Liver (tissue), 8 donors: ENCODE measurements at regions not wholly inside any gene's neighbourhood (a gene's known extent, or its start where the extent isn't known, plus 50 kb on each side); places are given as distances from the start of the nearest gene placed in this dataset.

Experiments
- DNase-seq: peaks from one replicate; pipeline ENCODE4 v3.0.0-alpha.2; 2017; ENCODE audit warnings: low spot score
- H3K27ac ChIP-seq, 2 donors: one replicate each; pipeline ENCODE4 v1.7.0; 2013; ENCODE audit warnings: inconsistent platforms in 2 of 2, low read length in 2 of 2, control low read depth in 1 of 2, low read depth in 1 of 2, mild to moderate bottlenecking in 1 of 2
- H3K27me3 ChIP-seq, 4 donors: one replicate each; pipeline versions ENCODE4 v1.6.1 to v1.7.0; 2013; ENCODE audit warnings: low read length in 3 of 4, inconsistent platforms in 1 of 4, mild to moderate bottlenecking in 1 of 4, moderate library complexity in 1 of 4; ENCODE audit not compliant: control insufficient read depth in 4 of 4, insufficient read depth in 4 of 4
- H3K36me3 ChIP-seq, 4 donors: one replicate each; pipeline versions ENCODE4 v1.6.1 to v1.7.0; 2013; ENCODE audit warnings: low read length in 3 of 4, mild to moderate bottlenecking in 3 of 4, low read depth in 1 of 4, moderate library complexity in 1 of 4; ENCODE audit not compliant: control insufficient read depth in 4 of 4, insufficient read depth in 3 of 4
- H3K4me1 ChIP-seq, 4 donors: one replicate each; pipeline versions ENCODE4 v1.6.1 to v1.7.0; 2013; ENCODE audit warnings: low read length in 3 of 4, mild to moderate bottlenecking in 3 of 4, moderate library complexity in 1 of 4; ENCODE audit not compliant: control insufficient read depth in 4 of 4, insufficient read depth in 4 of 4
- H3K4me3 ChIP-seq, 3 donors: one replicate each; pipeline versions ENCODE4 v1.6.1 to v1.7.0; 2013; ENCODE audit warnings: low read length in 3 of 3, control low read depth in 1 of 3, low read depth in 1 of 3, mild to moderate bottlenecking in 1 of 3
- H3K9ac ChIP-seq, 2 donors: one replicate each; pipeline ENCODE4 v1.7.0; 2013; ENCODE audit warnings: low read length in 2 of 2, mild to moderate bottlenecking in 2 of 2, moderate library complexity in 2 of 2, control low read depth in 1 of 2, low read depth in 1 of 2
- H3K9me3 ChIP-seq, 4 donors: one replicate each; pipeline versions ENCODE4 v1.6.1 to v1.7.0; 2013; ENCODE audit warnings: low read length in 3 of 4; ENCODE audit not compliant: control insufficient read depth in 4 of 4
- EGR1 ChIP-seq, 2 donors: IDR thresholded peaks; 2 replicates each; pipeline ENCODE4 v1.6.1; 2016 to 2018; ENCODE audit warnings: antibody characterized with exemption in 2 of 2, low read depth in 2 of 2
- FOXA1 ChIP-seq: IDR thresholded peaks from 2 replicates; pipeline ENCODE4 v1.6.1; 2016; ENCODE audit warnings: antibody characterized with exemption
- FOXA2 ChIP-seq: IDR thresholded peaks from 2 replicates; pipeline ENCODE4 v1.6.1; 2016; ENCODE audit warnings: antibody characterized with exemption
- GABPA ChIP-seq, 2 donors: IDR thresholded peaks in 1 of 2; conservative IDR thresholded peaks in 1 of 2; 2 replicates each; pipeline ENCODE4 v1.6.1; 2016; ENCODE audit warnings: antibody characterized with exemption in 2 of 2, mild to moderate bottlenecking in 1 of 2, moderate library complexity in 1 of 2
- HNF4A ChIP-seq, 2 donors: conservative IDR thresholded peaks; 2 replicates each; pipeline ENCODE4 v1.6.1; 2016; ENCODE audit warnings: antibody characterized with exemption in 2 of 2, mild to moderate bottlenecking in 2 of 2
- HNF4G ChIP-seq: IDR thresholded peaks from 2 replicates; pipeline ENCODE4 v1.6.1; 2016; ENCODE audit warnings: antibody characterized with exemption
- JUND ChIP-seq, 2 donors: IDR thresholded peaks; 2 replicates each; pipeline ENCODE4 v1.6.1; 2016; ENCODE audit warnings: antibody characterized with exemption in 2 of 2
- NR2F2 ChIP-seq: IDR thresholded peaks from 2 replicates; pipeline ENCODE4 v1.6.1; 2016; ENCODE audit warnings: antibody characterized with exemption
- RAD21 ChIP-seq, 2 donors: IDR thresholded peaks; 2 replicates each; pipeline ENCODE4 v1.6.1; 2016; ENCODE audit warnings: antibody characterized with exemption in 2 of 2, mild to moderate bottlenecking in 2 of 2
- RXRA ChIP-seq, 2 donors: IDR thresholded peaks; 2 replicates each; pipeline ENCODE4 v1.6.1; 2017 to 2018; ENCODE audit warnings: antibody characterized with exemption in 2 of 2, mild to moderate bottlenecking in 1 of 2
- SP1 ChIP-seq: IDR thresholded peaks from 2 replicates; pipeline ENCODE4 v1.6.1; 2018; ENCODE audit warnings: antibody characterized with exemption, mild to moderate bottlenecking
- TAF1 ChIP-seq: conservative IDR thresholded peaks from 2 replicates; pipeline ENCODE4 v1.6.1; 2016; ENCODE audit warnings: antibody characterized with exemption, mild to moderate bottlenecking
- YY1 ChIP-seq: IDR thresholded peaks from 2 replicates; pipeline ENCODE4 v1.6.1; 2016; ENCODE audit warnings: antibody characterized with exemption, mild to moderate bottlenecking
- WGBS: extraction: QIAGEN DNeasy Blood & Tissue Kit; methylation state at CpG from one replicate; pipeline ENCODE4 v1.1.7; 2013; 5-methylcytosine and 5-hydroxymethylcytosine counted together
- TF ChIP-seq, protein P1 (sequence below): IDR thresholded peaks from 2 replicates; pipeline ENCODE4 v1.6.1; 2016; ENCODE audit warnings: antibody characterized with exemption
- TF ChIP-seq, protein P2 (sequence below): IDR thresholded peaks from 2 replicates; pipeline ENCODE4 v1.6.1; 2016; ENCODE audit warnings: antibody characterized with exemption
- TF ChIP-seq, protein P3 (sequence below): IDR thresholded peaks from 2 replicates; pipeline ENCODE4 v1.6.1; 2016; ENCODE audit warnings: antibody characterized with exemption, mild to moderate bottlenecking
- TF ChIP-seq, protein P4 (sequence below): IDR thresholded peaks from 2 replicates; pipeline ENCODE4 v1.6.1; 2016; ENCODE audit warnings: antibody characterized with exemption
- TF ChIP-seq, protein P5 (sequence below): fragments of 150-350 bp; IDR thresholded peaks from 2 replicates; pipeline ENCODE4 v1.5.1; 2017; ENCODE audit warnings: improper control_type of control experiment, low read depth, low read length; ENCODE audit not compliant: missing input control
- donor health status: healthy.
- donor health status: healthy.
- donor health status: healthy.
- donor health status: healthy.
- donor health status: healthy.

DNA sequence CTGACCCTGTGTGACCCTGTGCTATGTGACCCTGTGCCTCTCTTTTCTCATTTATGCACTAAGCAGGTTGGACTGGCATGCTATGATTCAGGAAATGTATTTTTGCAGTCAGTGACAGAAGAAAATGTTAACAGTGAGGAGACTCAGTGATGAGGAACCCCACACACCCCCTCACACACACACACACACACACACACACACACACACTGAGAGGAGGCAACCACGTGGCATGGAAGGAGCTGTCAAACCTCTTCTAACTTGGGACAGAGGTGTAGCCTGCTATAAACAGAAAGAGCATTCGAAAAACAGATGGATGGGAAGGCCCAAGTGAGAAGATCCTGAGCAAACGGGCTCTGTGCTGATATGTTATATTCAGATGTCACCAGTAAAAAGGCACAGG lies 57.9 kb upstream of the GRIA1 start:
- Histone ChIP-seq H3K4me3 (no peak overlapping the region), H3K4me1 (no peaks in the 10 kb centered on the region), H3K9ac (no peak overlapping the region), H3K27me3 (no peaks in the 10 kb centered on the region), H3K27ac (no peak overlapping the region), H3K36me3 (no peaks in the 10 kb centered on the region), H3K9me3 (no peaks in the 10 kb centered on the region)
- no peak for DNase-seq
- 74% methylated on average over 3 of the region's 3 CpGs for WGBS
- no peak for TF ChIP-seq YY1
- TF ChIP-seq FOXA1 = no peak
- TF ChIP-seq HNF4A (conservative IDR thresholded peaks at IDR 0.05) = no peak
- no peak for TF ChIP-seq FOXA2
- TF ChIP-seq, protein P1, sequence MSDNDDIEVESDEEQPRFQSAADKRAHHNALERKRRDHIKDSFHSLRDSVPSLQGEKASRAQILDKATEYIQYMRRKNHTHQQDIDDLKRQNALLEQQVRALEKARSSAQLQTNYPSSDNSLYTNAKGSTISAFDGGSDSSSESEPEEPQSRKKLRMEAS = no peak
- TF ChIP-seq RAD21 (IDR thresholded peaks at IDR 0.05) = no peak

DNA sequence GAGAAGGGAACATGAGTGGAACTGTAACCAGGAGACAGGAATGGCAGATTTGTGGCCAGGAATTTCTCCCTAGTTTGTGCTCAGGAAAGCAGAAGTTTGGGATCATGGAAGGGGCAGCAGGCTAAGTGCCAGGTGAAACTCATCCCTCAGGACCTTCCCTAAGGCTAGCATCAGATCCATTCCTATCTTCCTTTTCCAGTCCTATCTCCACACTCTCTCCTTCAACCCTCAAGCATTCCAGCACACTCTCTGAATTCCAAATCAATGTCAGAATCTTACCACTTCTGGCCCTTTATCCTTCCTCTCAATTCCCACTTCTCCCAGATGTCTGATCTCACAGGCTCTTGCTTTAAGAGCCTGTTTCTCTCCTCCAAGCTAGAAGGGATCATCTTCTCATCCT lies 53.2 kb upstream of the GRIA1 start:
- no peak for TF ChIP-seq JUND (IDR thresholded peaks at IDR 0.05)
- Histone ChIP-seq H3K4me1 (no peaks in the 10 kb centered on the region), H3K9me3 (no peaks in the 10 kb centered on the region), H3K4me3 (no peak overlapping the region), H3K27me3 (no peaks in the 10 kb centered on the region), H3K9ac (no peak overlapping the region), H3K36me3 (no peaks in the 10 kb centered on the region), H3K27ac (no peak overlapping the region)
- no peak for DNase-seq

DNA sequence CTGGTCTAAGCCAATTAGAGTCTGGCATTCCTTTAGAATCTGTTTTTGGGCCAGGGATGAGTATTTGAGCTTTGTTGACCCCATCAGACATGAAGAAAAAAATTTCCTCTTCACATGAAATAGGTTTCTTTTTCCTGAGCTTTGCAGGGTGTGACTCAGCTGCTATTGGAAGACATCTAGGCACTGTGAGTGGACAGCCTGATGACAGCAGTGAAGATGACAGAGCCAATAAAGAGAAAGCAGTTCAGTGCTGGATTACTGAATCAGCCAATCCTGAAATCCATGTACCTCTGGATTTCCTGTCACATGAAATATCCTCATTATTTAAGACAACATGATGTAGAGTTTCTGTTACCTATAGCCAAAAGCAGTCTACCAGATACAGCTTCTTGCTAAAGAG lies 51.3 kb upstream of the GRIA1 start:
- Histone ChIP-seq H3K27me3 (no peaks in the 10 kb centered on the region), H3K4me3 (no peak overlapping the region), H3K9me3 (no peaks in the 10 kb centered on the region), H3K27ac (no peak overlapping the region), H3K9ac (no peak overlapping the region), H3K4me1 (no peaks in the 10 kb centered on the region), H3K36me3 (no peaks in the 10 kb centered on the region)
- DNase-seq = no peak
- no peak for TF ChIP-seq HNF4G
- TF ChIP-seq, protein P2, sequence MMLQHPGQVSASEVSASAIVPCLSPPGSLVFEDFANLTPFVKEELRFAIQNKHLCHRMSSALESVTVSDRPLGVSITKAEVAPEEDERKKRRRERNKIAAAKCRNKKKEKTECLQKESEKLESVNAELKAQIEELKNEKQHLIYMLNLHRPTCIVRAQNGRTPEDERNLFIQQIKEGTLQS = no peak
- no peak for TF ChIP-seq TAF1
- TF ChIP-seq EGR1 (IDR thresholded peaks at IDR 0.05; ENCODE audit: low read depth in 2 of 2) = no peak
- TF ChIP-seq SP1 = no peak
- no peak for TF ChIP-seq FOXA2
- no peak for TF ChIP-seq FOXA1
- TF ChIP-seq, protein P1 = no peak
- TF ChIP-seq, protein P3, sequence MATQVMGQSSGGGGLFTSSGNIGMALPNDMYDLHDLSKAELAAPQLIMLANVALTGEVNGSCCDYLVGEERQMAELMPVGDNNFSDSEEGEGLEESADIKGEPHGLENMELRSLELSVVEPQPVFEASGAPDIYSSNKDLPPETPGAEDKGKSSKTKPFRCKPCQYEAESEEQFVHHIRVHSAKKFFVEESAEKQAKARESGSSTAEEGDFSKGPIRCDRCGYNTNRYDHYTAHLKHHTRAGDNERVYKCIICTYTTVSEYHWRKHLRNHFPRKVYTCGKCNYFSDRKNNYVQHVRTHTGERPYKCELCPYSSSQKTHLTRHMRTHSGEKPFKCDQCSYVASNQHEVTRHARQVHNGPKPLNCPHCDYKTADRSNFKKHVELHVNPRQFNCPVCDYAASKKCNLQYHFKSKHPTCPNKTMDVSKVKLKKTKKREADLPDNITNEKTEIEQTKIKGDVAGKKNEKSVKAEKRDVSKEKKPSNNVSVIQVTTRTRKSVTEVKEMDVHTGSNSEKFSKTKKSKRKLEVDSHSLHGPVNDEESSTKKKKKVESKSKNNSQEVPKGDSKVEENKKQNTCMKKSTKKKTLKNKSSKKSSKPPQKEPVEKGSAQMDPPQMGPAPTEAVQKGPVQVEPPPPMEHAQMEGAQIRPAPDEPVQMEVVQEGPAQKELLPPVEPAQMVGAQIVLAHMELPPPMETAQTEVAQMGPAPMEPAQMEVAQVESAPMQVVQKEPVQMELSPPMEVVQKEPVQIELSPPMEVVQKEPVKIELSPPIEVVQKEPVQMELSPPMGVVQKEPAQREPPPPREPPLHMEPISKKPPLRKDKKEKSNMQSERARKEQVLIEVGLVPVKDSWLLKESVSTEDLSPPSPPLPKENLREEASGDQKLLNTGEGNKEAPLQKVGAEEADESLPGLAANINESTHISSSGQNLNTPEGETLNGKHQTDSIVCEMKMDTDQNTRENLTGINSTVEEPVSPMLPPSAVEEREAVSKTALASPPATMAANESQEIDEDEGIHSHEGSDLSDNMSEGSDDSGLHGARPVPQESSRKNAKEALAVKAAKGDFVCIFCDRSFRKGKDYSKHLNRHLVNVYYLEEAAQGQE = no peak
- no peak for TF ChIP-seq NR2F2
- no peak for TF ChIP-seq JUND (IDR thresholded peaks at IDR 0.05)
- TF ChIP-seq GABPA (IDR thresholded peaks at IDR 0.05 in 1 of 2, conservative IDR thresholded peaks at IDR 0.05 in 1 of 2) = no peak
- no peak for TF ChIP-seq HNF4A (conservative IDR thresholded peaks at IDR 0.05)
- TF ChIP-seq YY1 = no peak
- no peak for TF ChIP-seq RAD21 (IDR thresholded peaks at IDR 0.05)
- TF ChIP-seq, protein P4, sequence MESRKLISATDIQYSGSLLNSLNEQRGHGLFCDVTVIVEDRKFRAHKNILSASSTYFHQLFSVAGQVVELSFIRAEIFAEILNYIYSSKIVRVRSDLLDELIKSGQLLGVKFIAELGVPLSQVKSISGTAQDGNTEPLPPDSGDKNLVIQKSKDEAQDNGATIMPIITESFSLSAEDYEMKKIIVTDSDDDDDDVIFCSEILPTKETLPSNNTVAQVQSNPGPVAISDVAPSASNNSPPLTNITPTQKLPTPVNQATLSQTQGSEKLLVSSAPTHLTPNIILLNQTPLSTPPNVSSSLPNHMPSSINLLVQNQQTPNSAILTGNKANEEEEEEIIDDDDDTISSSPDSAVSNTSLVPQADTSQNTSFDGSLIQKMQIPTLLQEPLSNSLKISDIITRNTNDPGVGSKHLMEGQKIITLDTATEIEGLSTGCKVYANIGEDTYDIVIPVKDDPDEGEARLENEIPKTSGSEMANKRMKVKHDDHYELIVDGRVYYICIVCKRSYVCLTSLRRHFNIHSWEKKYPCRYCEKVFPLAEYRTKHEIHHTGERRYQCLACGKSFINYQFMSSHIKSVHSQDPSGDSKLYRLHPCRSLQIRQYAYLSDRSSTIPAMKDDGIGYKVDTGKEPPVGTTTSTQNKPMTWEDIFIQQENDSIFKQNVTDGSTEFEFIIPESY = no peak
- TF ChIP-seq, protein P5, sequence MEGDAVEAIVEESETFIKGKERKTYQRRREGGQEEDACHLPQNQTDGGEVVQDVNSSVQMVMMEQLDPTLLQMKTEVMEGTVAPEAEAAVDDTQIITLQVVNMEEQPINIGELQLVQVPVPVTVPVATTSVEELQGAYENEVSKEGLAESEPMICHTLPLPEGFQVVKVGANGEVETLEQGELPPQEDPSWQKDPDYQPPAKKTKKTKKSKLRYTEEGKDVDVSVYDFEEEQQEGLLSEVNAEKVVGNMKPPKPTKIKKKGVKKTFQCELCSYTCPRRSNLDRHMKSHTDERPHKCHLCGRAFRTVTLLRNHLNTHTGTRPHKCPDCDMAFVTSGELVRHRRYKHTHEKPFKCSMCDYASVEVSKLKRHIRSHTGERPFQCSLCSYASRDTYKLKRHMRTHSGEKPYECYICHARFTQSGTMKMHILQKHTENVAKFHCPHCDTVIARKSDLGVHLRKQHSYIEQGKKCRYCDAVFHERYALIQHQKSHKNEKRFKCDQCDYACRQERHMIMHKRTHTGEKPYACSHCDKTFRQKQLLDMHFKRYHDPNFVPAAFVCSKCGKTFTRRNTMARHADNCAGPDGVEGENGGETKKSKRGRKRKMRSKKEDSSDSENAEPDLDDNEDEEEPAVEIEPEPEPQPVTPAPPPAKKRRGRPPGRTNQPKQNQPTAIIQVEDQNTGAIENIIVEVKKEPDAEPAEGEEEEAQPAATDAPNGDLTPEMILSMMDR = no peak
- TF ChIP-seq RXRA (IDR thresholded peaks at IDR 0.05) = no peak
